ENCODE measurements at regions not wholly inside any gene's neighbourhood (a gene's known extent, or its start where the extent isn't known, plus 50 kb on each side); places are given as distances from the start of the nearest gene placed in this dataset.

DNA sequence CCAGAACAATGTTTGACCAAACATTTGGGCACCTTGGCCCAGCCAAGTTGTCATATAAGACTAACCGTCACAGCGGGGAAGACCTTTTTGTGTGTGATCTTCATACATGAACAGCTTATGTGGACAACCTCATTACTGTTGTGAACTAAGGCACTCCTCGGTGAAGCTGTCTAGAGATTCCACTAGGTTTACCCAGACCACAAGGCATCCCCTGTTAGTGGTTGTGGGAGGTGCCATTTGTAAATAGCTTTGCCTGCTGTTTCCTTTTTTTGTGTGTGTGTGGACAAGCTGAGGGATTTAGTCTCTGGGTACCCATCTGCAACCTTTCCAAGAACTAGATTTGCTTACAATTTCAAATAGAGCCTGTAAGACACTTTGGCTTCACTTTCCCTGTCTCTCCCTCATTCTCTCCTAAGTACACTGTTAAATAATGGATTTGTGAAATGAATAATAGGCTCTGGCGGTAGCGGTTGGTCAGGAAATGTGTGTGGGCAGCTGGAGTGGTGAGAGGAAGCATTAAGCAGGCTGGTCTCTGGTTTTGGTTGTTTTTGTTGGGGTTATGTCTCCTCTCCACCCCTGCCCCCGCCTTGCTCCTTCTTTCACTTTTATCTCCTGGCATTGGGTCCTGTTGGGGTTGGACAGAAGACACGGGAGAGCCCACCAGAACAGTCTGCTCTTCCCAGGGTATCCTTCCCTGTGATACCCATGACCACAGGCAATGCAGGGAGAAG is 727.6 kb downstream of the VRK1 start:
- Histone ChIP-seq H3K79me2 (ENCODE audit: control insufficient read depth, insufficient read depth, low read length) (no peaks in the 10 kb centered on the region), H3K27me3 (ENCODE audit: control insufficient read depth in 2 of 2, insufficient read depth in 2 of 2, low read length in 2 of 2) (no peaks in the 10 kb centered on the region), H3K9ac (replicated peaks; ENCODE audit: extremely low read depth, insufficient read depth, low read length) (no peak overlapping the region), H3K4me1 (ENCODE audit: control insufficient read depth, extremely low read depth, insufficient read depth, low read length) (no peaks in the 10 kb centered on the region), H4K20me1 (replicated peaks; ENCODE audit: control insufficient read depth, extremely low read depth, insufficient read depth, low read length) (no peaks in the 10 kb centered on the region), H3K9me1 (replicated peaks; ENCODE audit: control insufficient read depth, extremely low read depth, insufficient read depth, low read length) (no peaks in the 10 kb centered on the region), H2AFZ (ENCODE audit: low read depth, low read length) (no peak overlapping the region), H3K9me3 (replicated peaks; ENCODE audit: control insufficient read depth, insufficient read depth, low read length) (peaks cover 15% of the 10 kb centered on the region), H3K4me3 (replicated peaks in 1 of 3; ENCODE audit: insufficient read depth in 1 of 3, low read depth in 1 of 3, low read length in 3 of 3) (no peak overlapping the region), H3K36me3 (ENCODE audit: control insufficient read depth in 2 of 2, extremely low read depth in 1 of 2, insufficient read depth in 2 of 2, low read length in 2 of 2) (no peaks in the 10 kb centered on the region), H3K4me2 (ENCODE audit: insufficient read depth, low read length) (no peak overlapping the region), H3K27ac (ENCODE audit: insufficient read depth, low read depth, low read length) (no peak overlapping the region)
- ChIA-PET POLR2A (no interaction called here), CTCF (no interaction called here)
- TF ChIP-seq GATA2 (IDR thresholded peaks at IDR 0.05; ENCODE audit: insufficient read depth, insufficient read length, low read depth, low read length), result no peak
- TF ChIP-seq, protein P1, sequence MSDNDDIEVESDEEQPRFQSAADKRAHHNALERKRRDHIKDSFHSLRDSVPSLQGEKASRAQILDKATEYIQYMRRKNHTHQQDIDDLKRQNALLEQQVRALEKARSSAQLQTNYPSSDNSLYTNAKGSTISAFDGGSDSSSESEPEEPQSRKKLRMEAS (IDR thresholded peaks at IDR 0.05; ENCODE audit: insufficient read depth, insufficient read length), result no peak
- no peak for TF ChIP-seq MYC (IDR thresholded peaks at IDR 0.05; ENCODE audit: low read depth, low read length)
- TF ChIP-seq, protein P2, sequence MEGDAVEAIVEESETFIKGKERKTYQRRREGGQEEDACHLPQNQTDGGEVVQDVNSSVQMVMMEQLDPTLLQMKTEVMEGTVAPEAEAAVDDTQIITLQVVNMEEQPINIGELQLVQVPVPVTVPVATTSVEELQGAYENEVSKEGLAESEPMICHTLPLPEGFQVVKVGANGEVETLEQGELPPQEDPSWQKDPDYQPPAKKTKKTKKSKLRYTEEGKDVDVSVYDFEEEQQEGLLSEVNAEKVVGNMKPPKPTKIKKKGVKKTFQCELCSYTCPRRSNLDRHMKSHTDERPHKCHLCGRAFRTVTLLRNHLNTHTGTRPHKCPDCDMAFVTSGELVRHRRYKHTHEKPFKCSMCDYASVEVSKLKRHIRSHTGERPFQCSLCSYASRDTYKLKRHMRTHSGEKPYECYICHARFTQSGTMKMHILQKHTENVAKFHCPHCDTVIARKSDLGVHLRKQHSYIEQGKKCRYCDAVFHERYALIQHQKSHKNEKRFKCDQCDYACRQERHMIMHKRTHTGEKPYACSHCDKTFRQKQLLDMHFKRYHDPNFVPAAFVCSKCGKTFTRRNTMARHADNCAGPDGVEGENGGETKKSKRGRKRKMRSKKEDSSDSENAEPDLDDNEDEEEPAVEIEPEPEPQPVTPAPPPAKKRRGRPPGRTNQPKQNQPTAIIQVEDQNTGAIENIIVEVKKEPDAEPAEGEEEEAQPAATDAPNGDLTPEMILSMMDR (IDR thresholded peaks at IDR 0.05; ENCODE audit: extremely low read depth in 1 of 2, insufficient read depth in 1 of 2, low read depth in 1 of 2, low read length in 2 of 2), result no peak
- no peak for TF ChIP-seq JUN (IDR thresholded peaks at IDR 0.05; ENCODE audit: borderline replicate concordance, insufficient read depth, insufficient read length, low read depth)
- no peak for TF ChIP-seq POLR2A (IDR thresholded peaks at IDR 0.05; ENCODE audit: low read depth, low read length)
- no peak for TF ChIP-seq EZH2 (IDR thresholded peaks at IDR 0.05; ENCODE audit: borderline replicate concordance, low read depth, low read length, severe bottlenecking)
- no peak for TF ChIP-seq FOS (IDR thresholded peaks at IDR 0.05; ENCODE audit: borderline replicate concordance, insufficient read depth, low read length)
- TF ChIP-seq POLR2AphosphoS5 (IDR thresholded peaks at IDR 0.05; ENCODE audit: insufficient read depth, low read depth, low read length), result no peak
- intact Hi-C loops (cut with micrococcal nuclease), result no loop called here
- DNase-seq (ENCODE audit: low read depth, low spot score) (no peak), FAIRE-seq (no peak)
- BruUV-seq (replicated peaks), result no TSS peak
- dilution Hi-C loops (cut with MboI; ENCODE audit: extremely low pct_ligation_motif_present, low sequenced_read_pairs), result no loop called here
